Esophagus squamous epithelium (tissue), 5 donors: ENCODE measurements at regions not wholly inside any gene's neighbourhood (a gene's known extent, or its start where the extent isn't known, plus 50 kb on each side); places are given as distances from the start of the nearest gene placed in this dataset.

Source experiments
- DNase-seq: peaks from one replicate; lab custom pipeline; 2025; lab: John Stamatoyannopoulos, UW
- H3K27ac ChIP-seq, 4 donors: fragments of 200-600 bp; sonication (generic); one replicate each; pipeline ENCODE4 v1.5.1; 2016 to 2019; ENCODE audit warnings: mild to moderate bottlenecking in 1 of 4
- H3K27me3 ChIP-seq, 4 donors: fragments of 200-600 bp; sonication (generic); 1 replicate in 3 of 4; 2 replicates in 1 of 4; pipeline versions ENCODE4 v1.5.1 to v1.6.0; 2017 to 2021; ENCODE audit warnings: antibody characterized with exemption in 1 of 4
- H3K36me3 ChIP-seq, 3 donors: fragments of 200-600 bp; sonication (generic); one replicate each; pipeline ENCODE4 v1.5.1; 2016 to 2019
- H3K4me1 ChIP-seq, 3 donors: fragments of 200-600 bp; sonication (generic); one replicate each; pipeline ENCODE4 v1.5.1; 2017 to 2019
- H3K4me3 ChIP-seq, 4 donors: fragments of 200-600 bp; sonication (generic); 1 replicate in 3 of 4; 2 replicates in 1 of 4; pipeline ENCODE4 v1.5.1; 2016 to 2019; ENCODE audit warnings: mild to moderate bottlenecking in 2 of 4, moderate library complexity in 1 of 4
- H3K9me3 ChIP-seq, 3 donors: fragments of 200-600 bp; sonication (generic); one replicate each; pipeline ENCODE4 v1.5.1; 2016 to 2019
- POLR2A ChIP-seq, 4 donors: fragments of 450-650 bp; IDR thresholded peaks; one replicate each; pipeline ENCODE4 v1.6.1; 2017; ENCODE audit warnings: antibody characterized with exemption in 4 of 4, mild to moderate bottlenecking in 4 of 4, moderate library complexity in 3 of 4
- WGBS, 2 donors: methylation state at CpG; one replicate each; pipeline ENCODE4 v1.1.5; 2018; 5-methylcytosine and 5-hydroxymethylcytosine counted together
- intact Hi-C: fragments of 100-400 bp; cut with DNase I; formaldehyde crosslinking; loops from one replicate; pipeline ENCODE4 v1.15.0; 2022
- TF ChIP-seq, protein P1 (sequence below), 6 experiments: fragments of 450-650 bp in 4 of 6; fragments of 200-600 bp in 2 of 6; sonication (generic) in 2 of 6; IDR thresholded peaks; one replicate each; pipeline ENCODE4 v1.5.1; 2016 to 2019; ENCODE audit warnings: antibody characterized with exemption in 6 of 6, mild to moderate bottlenecking in 4 of 6, moderate library complexity in 4 of 6
- donor health status: DM: yes; HTN: yes; CAD: no.

DNA sequence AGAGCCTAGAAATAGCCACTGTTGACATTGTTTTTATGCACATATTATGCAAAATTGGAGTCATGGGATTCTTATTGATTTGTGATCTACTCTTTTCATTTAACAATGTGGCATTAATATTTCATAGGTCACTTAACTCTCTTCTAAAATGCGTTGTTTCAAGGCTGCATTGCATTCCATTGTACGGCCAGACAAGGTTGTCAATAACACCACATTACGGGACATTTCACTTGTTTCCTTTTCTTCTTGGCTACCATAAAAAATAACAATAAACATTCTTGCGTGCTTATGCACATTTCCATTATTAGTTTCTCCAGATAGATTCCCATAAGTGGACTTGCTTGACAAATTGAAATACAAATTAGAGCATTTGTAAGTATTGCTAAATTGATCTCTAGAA is 120.8 kb upstream of the TMCC3 start:
- DNase-seq = no peak
- TF ChIP-seq, protein P1, sequence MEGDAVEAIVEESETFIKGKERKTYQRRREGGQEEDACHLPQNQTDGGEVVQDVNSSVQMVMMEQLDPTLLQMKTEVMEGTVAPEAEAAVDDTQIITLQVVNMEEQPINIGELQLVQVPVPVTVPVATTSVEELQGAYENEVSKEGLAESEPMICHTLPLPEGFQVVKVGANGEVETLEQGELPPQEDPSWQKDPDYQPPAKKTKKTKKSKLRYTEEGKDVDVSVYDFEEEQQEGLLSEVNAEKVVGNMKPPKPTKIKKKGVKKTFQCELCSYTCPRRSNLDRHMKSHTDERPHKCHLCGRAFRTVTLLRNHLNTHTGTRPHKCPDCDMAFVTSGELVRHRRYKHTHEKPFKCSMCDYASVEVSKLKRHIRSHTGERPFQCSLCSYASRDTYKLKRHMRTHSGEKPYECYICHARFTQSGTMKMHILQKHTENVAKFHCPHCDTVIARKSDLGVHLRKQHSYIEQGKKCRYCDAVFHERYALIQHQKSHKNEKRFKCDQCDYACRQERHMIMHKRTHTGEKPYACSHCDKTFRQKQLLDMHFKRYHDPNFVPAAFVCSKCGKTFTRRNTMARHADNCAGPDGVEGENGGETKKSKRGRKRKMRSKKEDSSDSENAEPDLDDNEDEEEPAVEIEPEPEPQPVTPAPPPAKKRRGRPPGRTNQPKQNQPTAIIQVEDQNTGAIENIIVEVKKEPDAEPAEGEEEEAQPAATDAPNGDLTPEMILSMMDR (IDR thresholded peaks at IDR 0.05) = no peak
- TF ChIP-seq POLR2A (IDR thresholded peaks at IDR 0.05) = no peak
- H3K27ac ChIP-seq = no peak overlapping the region
- H3K27me3 ChIP-seq = no peaks in the 10 kb centered on the region
- H3K4me1 ChIP-seq = peaks cover 0 to 5% (median 0%) of the 10 kb centered on the region in 3 donors
- no peak overlapping the region for H3K4me3 ChIP-seq
- intact Hi-C loops = no loop called here
- no peaks in the 10 kb centered on the region for H3K9me3 ChIP-seq
- WGBS, 2 donors = 84 to 87% methylated on average over 4 of the region's 4 CpGs
- H3K36me3 ChIP-seq = no peaks in the 10 kb centered on the region

DNA sequence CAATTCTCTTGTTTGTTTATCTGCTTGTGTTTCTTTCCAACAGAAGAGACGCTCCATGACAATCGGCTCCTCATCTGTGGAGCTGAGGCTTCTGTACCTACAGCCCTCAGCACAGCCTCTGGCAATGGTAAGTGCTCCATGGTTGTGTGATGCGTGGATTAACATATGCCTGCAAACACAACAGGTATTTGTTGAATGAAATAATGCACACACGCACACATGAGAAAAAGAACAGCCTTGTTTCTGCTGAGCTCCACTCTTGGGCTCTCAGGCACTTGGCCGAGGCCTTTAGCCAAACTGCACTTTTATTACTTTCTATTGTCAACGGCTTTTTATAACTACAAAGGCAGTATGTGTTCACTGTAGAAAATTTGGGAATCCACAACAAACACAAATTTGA is 120.4 kb upstream of the TMCC3 start:
- Histone ChIP-seq H3K4me1 (peaks cover 0 to 5% (median 0%) of the 10 kb centered on the region in 3 donors), H3K36me3 (no peaks in the 10 kb centered on the region), H3K9me3 (no peaks in the 10 kb centered on the region), H3K27ac (no peak overlapping the region), H3K27me3 (no peaks in the 10 kb centered on the region), H3K4me3 (no peak overlapping the region)
- no peak for DNase-seq
- WGBS, 2 donors = 76 to 82% methylated on average over 6 of the region's 6 CpGs
- TF ChIP-seq POLR2A (IDR thresholded peaks at IDR 0.05) = no peak
- TF ChIP-seq, protein P1 (IDR thresholded peaks at IDR 0.05) = no peak
- intact Hi-C loops = no loop called here

DNA sequence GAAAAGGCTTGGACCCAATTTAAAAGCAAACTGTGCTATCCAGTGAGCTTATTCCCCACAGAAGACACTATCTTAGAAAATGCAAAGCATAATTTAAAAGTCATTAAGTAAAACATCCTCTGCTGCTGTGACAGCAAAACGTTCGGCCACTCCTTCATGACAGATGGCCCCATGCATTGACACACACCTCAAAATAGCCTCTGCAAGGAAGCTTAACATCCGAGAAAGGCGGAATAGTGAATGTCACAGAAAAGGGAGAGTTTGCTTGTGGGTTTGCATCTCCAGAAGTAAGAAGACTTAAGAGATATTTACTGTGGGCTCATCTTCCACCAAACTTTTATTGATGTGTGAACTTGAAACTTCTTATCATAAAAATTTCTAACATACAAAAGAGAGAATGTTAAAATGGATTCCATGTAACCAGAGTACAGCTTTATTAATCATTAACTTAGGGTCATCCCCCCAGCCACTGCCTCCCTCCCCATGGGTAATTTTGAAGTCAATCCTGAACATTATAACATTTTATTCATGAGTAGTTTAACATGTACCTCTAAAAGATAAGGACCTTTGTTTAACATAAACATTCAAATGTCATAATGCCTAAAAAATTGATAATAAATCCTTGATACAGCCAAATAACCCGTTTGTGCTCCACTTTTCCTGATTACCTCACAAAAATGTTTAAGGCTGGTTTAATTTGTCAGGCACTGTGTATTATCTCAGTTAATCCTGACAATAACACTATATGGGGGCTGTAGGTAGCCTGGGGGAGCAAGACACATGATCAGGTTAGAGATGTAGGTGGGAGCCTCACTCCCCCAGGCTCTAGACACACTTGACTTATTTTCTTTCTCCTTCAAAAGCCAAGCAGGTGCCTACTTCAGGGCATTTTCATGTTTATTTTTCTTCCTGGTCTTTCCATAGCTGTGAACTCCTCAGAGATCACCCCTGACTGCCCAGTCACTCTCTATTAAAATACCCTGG is 119.7 kb upstream of the TMCC3 start:
- WGBS, 2 donors = 67% methylated on average over 5 of the region's 5 CpGs
- no peak for DNase-seq
- intact Hi-C loops = loop anchor here (10.0 kb wide), 1 partner anchor 225 kb away; no protein-coding TSS in a partner anchor
- H3K36me3 ChIP-seq = no peaks in the 10 kb centered on the region
- peaks cover 0 to 5% (median 0%) of the 10 kb centered on the region in 3 donors for H3K4me1 ChIP-seq
- TF ChIP-seq POLR2A (IDR thresholded peaks at IDR 0.05) = no peak
- TF ChIP-seq, protein P1 (IDR thresholded peaks at IDR 0.05) = no peak
- no peak overlapping the region for H3K27ac ChIP-seq
- no peaks in the 10 kb centered on the region for H3K9me3 ChIP-seq
- no peak overlapping the region for H3K4me3 ChIP-seq
- H3K27me3 ChIP-seq = no peaks in the 10 kb centered on the region

DNA sequence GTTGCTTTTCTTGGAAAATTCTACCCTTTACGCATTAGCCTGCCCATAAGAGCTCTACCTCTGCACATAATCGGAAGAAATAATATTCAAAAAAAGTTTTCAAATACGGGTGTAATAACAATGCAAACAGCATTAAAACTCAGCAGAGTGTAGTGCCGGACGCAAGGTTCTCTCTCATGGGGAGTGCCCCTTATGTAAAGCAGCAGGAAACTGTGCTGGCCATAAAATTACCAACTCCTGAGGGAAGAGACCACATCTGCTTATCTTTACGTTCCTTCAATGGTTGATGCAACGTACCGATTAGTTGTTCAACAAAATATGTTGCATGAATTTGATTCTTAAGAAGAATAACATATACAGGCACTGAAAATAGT is 118.7 kb upstream of the TMCC3 start:
- TF ChIP-seq, protein P1 (IDR thresholded peaks at IDR 0.05) = no peak
- no peak for TF ChIP-seq POLR2A (IDR thresholded peaks at IDR 0.05)
- 57 to 77% methylated on average over 8 of the region's 8 CpGs for WGBS, 2 donors
- no peak for DNase-seq
- intact Hi-C loops = loop anchor here (10.0 kb wide), 1 partner anchor 224 kb away; no protein-coding TSS in a partner anchor
- H3K27ac ChIP-seq = no peak overlapping the region
- peaks cover 0 to 5% (median 0%) of the 10 kb centered on the region in 3 donors for H3K4me1 ChIP-seq
- H3K4me3 ChIP-seq = no peak overlapping the region
- no peaks in the 10 kb centered on the region for H3K9me3 ChIP-seq
- H3K27me3 ChIP-seq = no peaks in the 10 kb centered on the region
- H3K36me3 ChIP-seq = no peaks in the 10 kb centered on the region

DNA sequence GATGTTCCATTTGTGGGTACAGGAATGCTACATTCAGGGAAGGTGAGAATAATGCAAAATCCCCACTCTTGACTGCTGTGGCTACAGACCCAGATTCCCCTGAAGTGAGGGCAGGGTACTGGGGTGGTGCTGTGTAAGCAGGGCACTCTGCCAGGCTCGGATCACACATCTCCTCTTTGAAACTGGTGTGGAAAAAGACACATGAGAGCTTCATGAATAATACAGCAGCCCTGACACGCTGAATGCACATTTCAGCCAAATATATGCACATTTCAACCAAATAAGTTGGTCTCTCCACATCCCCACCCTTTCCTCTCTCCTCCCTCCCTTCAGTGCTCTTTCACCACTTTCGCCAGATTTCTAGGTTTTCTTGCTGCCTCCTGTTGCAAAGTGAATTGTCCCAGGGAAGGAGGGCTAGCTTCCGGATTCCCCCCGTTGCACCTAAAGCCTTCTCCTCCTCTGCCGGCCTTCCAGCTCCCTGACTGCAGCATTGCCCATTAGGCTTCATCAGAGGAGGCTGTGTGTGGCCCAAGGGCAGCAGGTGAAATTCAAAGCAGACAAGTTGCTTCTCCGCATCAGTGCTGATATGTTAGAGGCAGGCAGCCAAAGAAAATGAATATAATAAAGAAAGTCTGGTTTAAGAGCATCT is 118.2 kb upstream of the TMCC3 start:
- intact Hi-C loops = loop anchor here (10.0 kb wide), 1 partner anchor 224 kb away; no protein-coding TSS in a partner anchor
- H3K4me3 ChIP-seq = no peak overlapping the region
- H3K4me1 ChIP-seq = peaks cover 0 to 5% (median 0%) of the 10 kb centered on the region in 3 donors
- no peak overlapping the region for H3K27ac ChIP-seq
- H3K9me3 ChIP-seq = no peaks in the 10 kb centered on the region
- 44 to 45% methylated on average over 7 of the region's 7 CpGs for WGBS, 2 donors
- no peaks in the 10 kb centered on the region for H3K36me3 ChIP-seq
- DNase-seq = no peak
- no peak for TF ChIP-seq POLR2A (IDR thresholded peaks at IDR 0.05)
- TF ChIP-seq, protein P1 (IDR thresholded peaks at IDR 0.05) = no peak
- no peaks in the 10 kb centered on the region for H3K27me3 ChIP-seq
